GM19468 (cell line): ENCODE measurements at regions not wholly inside any gene's neighbourhood (a gene's known extent, or its start where the extent isn't known, plus 50 kb on each side); places are given as distances from the start of the nearest gene placed in this dataset.

Experiments used
- ATAC-seq: cut with Tn5 transposase; IDR thresholded peaks from one replicate; pipeline ENCODE4 v1.9.1; 2021; ENCODE audit warnings: mild to moderate bottlenecking, moderate library complexity, moderate number of reproducible peaks; ENCODE audit not compliant: unreplicated experiment; ENCODE audit errors: extremely low read depth

GRCh38 chr13:105787632-105788031, 747.8 kb downstream of the EFNB2 start:
- no peak for ATAC-seq

- no peak for ATAC-seq
Observed at GRCh38 chr13:105785436-105785835, 750.0 kb downstream of the EFNB2 start.

- ATAC-seq: no peak
Observed at GRCh38 chr13:105783261-105783660, 752.2 kb downstream of the EFNB2 start.

- ATAC-seq: no peak
Observed at GRCh38 chr13:105778196-105778595, 757.3 kb downstream of the EFNB2 start.

GRCh38 chr13:105774739-105775460, 760.6 kb downstream of the EFNB2 start:
- ATAC-seq: no peak

- no peak for ATAC-seq
Observed at GRCh38 chr13:105773863-105774538, 761.5 kb downstream of the EFNB2 start.

GRCh38 chr13:105773241-105773640, 762.2 kb downstream of the EFNB2 start:
- no peak for ATAC-seq

GRCh38 chr13:105764486-105764885, 771.0 kb downstream of the EFNB2 start:
- ATAC-seq: no peak

GRCh38 chr13:105763851-105764250, 771.6 kb downstream of the EFNB2 start:
- no peak for ATAC-seq

- ATAC-seq: no peak
Observed at GRCh38 chr13:105762096-105762495, 773.4 kb downstream of the EFNB2 start.

- no peak for ATAC-seq
Observed at GRCh38 chr13:105758918-105759860, 776.3 kb downstream of the EFNB2 start.

GRCh38 chr13:105740739-105741138, 794.7 kb downstream of the EFNB2 start:
- no peak for ATAC-seq

- no peak for ATAC-seq
Observed at GRCh38 chr13:105737688-105738087, 797.8 kb downstream of the EFNB2 start.

GRCh38 chr13:105735281-105735680, 800.2 kb downstream of the EFNB2 start:
- ATAC-seq: no peak

- no peak for ATAC-seq
Observed at GRCh38 chr13:105732806-105733529, 802.5 kb downstream of the EFNB2 start.

- ATAC-seq: no peak
Observed at GRCh38 chr13:105725887-105726286, 809.6 kb downstream of the EFNB2 start.

- ATAC-seq: no peak
Observed at GRCh38 chr13:105721016-105721415, 814.4 kb downstream of the EFNB2 start.

GRCh38 chr13:105719859-105720258, 815.6 kb downstream of the EFNB2 start:
- ATAC-seq: no peak

GRCh38 chr13:105709181-105709580, 826.3 kb downstream of the EFNB2 start:
- ATAC-seq: no peak

GRCh38 chr13:105703843-105704242, 831.6 kb downstream of the EFNB2 start:
- no peak for ATAC-seq
